GM10847 (cell line): ENCODE measurements at regions not wholly inside any gene's neighbourhood (a gene's known extent, or its start where the extent isn't known, plus 50 kb on each side); places are given as distances from the start of the nearest gene placed in this dataset.

Experiments used
- POLR2A ChIP-seq: IDR thresholded peaks from 2 replicates; pipeline ENCODE4 v1.6.1; 2011; ENCODE audit not compliant: insufficient read length; ENCODE audit errors: extremely low read depth

- TF ChIP-seq POLR2A = no peak
Observed at GRCh38 chr20:26354511-26354910, 657.9 kb upstream of the ZNF337 start.

GRCh38 chr20:26347396-26347795 is 650.7 kb upstream of the ZNF337 start:
- no peak for TF ChIP-seq POLR2A

DNA sequence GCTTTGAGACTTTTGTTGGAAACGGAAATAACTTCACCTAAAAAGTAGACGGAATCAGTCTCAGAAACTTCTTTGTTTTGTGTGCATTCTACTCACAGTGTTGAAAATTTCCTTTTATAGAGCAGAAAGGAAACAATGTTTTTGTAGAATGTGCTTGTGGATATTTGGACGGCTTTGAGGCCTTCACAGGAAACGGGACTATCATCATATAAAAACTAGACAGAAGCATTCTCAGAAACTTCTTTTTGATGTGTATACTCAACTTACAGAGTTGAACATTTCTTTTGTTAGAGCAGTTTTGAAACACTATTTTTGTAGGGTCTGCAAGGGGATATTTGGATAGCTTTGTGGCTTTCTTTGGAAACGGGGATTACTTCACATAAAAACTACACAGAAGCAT is 627.5 kb upstream of the ZNF337 start:
- TF ChIP-seq POLR2A = no peak

DNA sequence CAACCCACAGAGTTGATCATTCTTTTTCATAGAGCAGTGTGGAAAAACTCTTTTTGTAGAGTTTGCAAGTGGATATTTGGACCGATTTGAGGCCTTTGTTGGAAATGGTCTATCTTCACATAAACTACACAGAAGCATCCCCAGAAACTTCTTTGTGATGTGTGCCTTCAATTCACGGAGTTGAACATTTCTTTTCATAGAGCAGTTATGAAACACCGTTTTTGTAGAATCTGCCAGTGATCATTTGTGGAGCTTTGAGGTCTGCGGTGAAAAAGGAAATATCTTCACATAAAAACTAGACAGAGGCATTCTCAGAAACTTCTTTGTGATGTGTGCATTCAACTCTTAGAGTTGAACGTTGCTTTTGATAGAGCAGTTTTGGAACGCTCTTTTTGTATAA is 618.4 kb upstream of the ZNF337 start:
- TF ChIP-seq POLR2A = no peak

- TF ChIP-seq POLR2A = no peak
Observed at GRCh38 chr20:26308961-26309360, 612.3 kb upstream of the ZNF337 start.

DNA sequence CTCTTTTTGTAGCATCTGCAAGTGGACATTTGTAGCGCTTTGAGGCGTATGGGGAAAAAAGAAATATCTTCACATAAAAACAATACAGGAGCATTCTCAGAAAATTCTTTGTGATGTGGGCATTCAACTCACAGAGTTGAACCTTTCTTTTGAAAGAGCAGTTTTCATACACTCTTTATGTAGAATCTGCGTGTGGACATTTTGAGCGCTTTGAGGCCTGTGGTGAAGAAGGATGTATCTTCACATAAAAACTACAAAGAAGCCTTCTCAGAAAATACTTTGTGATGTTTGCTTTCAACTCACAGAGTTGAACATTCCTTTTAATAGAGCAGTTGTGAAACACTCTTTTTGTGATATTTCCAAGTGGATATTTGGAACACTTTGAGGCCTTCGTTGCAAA is 598.4 kb upstream of the ZNF337 start:
- no peak for TF ChIP-seq POLR2A

DNA sequence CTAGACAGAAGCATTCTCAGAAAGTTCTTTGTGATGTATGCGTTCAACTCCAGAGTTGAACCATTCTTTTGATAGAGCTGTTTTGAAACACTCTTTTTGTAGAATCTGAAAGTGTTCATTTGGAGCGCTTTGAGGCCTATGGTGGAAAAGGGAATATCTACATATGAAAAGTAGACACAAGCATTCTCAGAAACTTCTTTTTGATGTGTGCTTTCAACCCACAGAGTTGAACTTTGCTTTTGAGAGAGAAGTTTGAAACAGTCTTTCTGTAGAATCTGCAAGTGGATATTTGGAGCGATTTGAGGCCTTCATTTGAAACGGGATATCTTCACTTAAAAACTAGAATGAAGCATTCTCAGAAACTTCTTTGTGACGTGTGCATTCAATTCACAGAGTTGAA is 582.6 kb upstream of the ZNF337 start:
- no peak for TF ChIP-seq POLR2A

DNA sequence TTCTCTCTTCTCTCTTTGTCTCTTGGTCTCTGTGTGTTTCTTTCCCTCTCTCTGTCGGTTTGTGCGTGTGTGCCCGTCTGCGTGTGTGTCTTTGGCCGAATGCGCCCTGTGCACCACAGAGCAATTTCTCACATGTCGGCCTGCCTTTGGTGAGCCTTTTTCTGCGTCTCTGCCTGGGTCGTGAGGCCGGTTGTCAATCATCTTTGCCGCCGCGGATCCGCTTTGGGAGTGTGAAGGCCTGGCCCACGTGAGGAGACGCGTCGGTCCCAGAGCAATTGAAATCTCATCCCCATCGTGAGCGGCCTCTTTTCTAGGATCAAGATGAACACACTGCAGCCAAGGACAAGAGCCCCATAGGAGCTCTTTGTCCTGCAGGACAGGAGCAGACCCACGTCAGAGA is 580.7 kb upstream of the ZNF337 start:
- no peak for TF ChIP-seq POLR2A

DNA sequence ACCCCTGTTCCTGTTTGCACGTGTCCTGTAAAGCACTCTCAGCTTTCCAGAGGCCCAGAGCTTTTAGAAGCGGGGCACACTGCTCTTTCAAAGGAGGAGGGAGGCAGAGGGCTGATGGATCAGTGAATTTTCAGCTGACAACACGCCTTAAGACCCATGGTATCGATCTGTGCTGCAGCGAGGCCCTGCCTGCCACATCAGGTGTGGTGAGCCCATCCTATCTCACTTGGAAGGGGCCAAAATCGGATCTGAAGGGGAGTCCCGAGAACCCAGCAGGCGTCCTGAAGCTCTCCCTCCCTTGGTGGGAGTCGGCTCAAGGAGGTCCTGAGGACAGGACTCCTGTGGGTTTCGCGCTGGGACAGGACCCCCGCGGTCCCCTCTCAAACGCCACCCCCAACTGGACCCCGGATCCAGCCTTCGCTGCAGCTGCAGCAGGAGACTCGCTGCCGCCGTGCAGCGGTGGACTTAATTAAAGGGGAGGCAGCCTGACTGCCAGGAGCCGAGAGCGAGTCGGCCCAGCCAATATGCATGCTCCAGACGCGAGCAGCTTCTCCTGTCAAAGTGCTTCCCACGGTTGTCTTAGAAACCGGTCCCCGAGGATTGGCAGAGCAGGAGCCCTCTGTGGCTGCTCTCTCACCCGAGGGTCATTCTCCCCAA is 580.0 kb upstream of the ZNF337 start:
- no peak for TF ChIP-seq POLR2A

GRCh38 chr20:26243731-26244130 is 547.1 kb upstream of the ZNF337 start:
- no peak for TF ChIP-seq POLR2A

DNA sequence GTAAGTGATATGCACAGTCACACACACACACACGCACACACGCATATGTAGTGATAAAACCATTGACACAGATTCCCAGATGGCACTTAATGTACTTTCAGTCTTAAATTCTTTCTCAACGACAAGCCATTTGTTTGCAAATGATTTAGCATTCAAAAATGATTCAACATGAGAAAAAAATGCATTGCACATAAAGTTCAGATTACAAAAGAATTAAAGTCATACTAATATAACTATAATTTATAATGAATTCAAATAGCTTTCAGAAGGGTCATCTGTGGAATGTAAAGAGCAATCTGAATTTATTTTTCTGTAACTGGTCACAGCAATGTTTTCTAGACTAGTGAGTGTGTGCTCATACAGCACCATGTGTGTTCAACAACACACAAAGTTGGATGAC is 521.6 kb upstream of the ZNF337 start:
- no peak for TF ChIP-seq POLR2A

- TF ChIP-seq POLR2A = no peak
Observed at GRCh38 chr20:26216025-26216424, 519.4 kb upstream of the ZNF337 start.

- no peak for TF ChIP-seq POLR2A
Observed at GRCh38 chr20:26214991-26215390, 518.3 kb upstream of the ZNF337 start.

DNA sequence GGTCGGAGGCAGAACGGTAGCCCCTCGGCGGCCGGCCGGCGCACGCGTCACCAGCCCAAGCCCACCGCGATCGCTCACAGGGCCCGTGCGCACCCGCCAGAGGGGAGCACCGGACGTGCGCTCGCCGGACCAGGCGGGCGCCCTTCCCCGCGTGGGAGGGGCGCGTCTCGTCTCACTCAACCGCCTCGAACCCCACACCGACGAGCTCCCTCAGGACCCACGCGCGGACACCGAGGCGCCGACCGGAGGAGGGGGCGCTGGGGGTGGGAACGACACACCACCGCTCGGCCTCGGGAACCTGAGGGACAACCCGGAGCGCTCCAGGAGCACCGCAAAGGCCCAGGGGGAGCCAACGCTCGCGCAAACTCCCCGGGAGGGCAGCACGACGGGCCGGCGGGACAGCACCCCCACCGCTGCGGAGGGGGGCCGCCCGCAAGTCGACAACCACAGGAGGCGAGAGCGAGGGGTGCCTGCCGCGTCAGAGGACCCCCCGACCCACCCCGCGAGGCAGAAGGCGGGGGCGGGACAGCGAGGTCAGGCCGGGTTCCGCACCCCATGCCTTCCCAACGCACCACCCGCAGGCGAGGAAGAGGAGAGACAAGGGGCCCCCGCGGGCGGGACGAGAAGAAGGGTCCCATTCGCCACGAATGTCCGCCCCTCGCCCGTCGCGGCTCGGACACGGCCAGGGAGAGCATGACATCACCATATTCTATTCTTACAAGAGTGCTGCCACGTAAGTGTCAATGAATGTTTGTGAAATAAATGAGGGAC is 512.7 kb upstream of the ZNF337 start:
- TF ChIP-seq POLR2A = no peak

GRCh38 chr20:26208296-26209091 is 511.8 kb upstream of the ZNF337 start:
- no peak for TF ChIP-seq POLR2A
